ENCODE measurements at regions not wholly inside any gene's neighbourhood (a gene's known extent, or its start where the extent isn't known, plus 50 kb on each side); places are given as distances from the start of the nearest gene placed in this dataset.

GRCh38 chr2:120831891-120832290, 96.2 kb downstream of the GLI2 start:
- TF ChIP-seq ZNF274 (IDR thresholded peaks at IDR 0.05; ENCODE audit: low read depth, low read length) (no peak), YY1 (IDR thresholded peaks at IDR 0.05; ENCODE audit: insufficient read depth, insufficient read length) (no peak)
